GM18861 (cell line): ENCODE measurements at regions not wholly inside any gene's neighbourhood (a gene's known extent, or its start where the extent isn't known, plus 50 kb on each side); places are given as distances from the start of the nearest gene placed in this dataset.
"Not testable (repeated sequence)": the region's sequence is repeated elsewhere in the genome, so short reads cannot be mapped to it uniquely, and the experiment has no call there.

Source experiments
- ATAC-seq: cut with Tn5 transposase; IDR thresholded peaks from one replicate; pipeline ENCODE4 v1.9.1; 2021; ENCODE audit not compliant: unreplicated experiment

DNA sequence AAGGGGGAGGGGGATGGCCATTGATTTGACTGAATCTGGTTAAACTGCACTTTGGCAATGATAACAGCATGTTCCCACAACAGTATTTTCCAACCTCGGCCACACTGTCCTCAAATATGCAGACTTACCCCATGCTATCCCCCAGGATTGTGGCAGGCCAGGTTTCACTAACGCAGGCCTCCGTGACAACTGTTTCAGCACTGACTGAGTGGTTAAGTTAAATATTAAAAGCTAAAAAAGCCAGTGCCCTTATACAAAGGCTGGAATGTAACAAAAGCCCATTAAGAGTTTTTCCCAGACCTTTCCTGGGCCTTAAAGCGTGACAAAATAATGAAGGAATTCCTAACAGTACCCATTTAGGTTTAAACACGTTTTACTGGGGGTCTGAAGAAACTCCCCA lies 202.9 kb downstream of the USP25 start:
- no peak for ATAC-seq

- ATAC-seq: no peak
Observed at GRCh38 chr21:15935530-15935929, 205.7 kb downstream of the USP25 start.

- no peak for ATAC-seq
Observed at GRCh38 chr21:15943009-15943666, 213.4 kb downstream of the USP25 start.

- ATAC-seq: no peak
Observed at GRCh38 chr21:15947677-15948076, 217.9 kb downstream of the USP25 start.

GRCh38 chr21:15953551-15954116 lies 223.9 kb downstream of the USP25 start:
- no peak for ATAC-seq

DNA sequence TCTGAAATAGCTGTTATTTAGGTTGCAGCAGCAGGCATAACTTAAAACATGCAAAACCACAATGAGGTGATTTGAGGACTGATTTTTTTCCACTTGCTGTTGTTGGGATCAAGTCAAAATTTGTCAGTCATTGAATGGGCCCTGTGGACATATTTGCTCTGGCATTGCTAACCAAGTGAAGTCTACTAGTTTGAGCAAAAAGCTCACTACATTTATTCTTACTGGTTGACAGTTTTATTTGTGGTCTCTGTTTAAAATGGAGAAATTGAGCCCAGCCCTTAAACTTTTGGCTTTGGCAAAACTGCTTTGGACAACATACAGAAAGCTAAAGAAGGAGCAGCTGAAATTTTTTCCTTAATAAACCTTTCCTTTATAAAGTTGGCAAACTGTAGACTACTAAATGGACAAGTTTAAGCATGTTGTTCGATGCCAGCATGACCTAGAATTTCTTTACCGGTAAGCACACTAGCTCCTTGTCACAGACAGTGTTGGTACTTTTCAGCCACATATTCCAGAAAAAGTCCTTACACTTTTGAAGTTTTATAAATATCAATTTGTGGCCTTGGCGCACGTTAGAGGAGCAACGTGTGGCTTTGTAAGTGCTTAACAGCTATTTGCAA lies 234.6 kb downstream of the USP25 start:
- no peak for ATAC-seq

DNA sequence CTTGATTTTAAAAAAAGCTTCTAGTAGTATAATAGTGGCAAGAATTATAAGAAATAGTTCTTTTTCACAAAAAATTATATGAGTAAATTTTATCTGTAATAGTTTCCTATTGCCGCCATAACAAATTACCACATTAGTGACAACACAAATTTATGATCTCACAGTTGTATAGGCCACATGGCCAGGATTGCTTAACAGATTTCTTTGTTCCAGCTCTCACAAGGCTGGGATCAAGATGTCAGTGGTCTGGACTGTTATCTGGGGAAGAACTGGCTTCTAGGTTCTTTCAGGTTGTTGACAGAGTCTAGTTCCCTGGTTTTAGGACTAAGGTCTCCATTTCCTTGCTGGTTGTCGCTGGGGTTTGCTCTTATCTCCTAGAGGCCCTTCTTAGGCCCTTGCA lies 236.4 kb downstream of the USP25 start:
- no peak for ATAC-seq

GRCh38 chr21:15966651-15967050 lies 236.9 kb downstream of the USP25 start:
- ATAC-seq: no peak

DNA sequence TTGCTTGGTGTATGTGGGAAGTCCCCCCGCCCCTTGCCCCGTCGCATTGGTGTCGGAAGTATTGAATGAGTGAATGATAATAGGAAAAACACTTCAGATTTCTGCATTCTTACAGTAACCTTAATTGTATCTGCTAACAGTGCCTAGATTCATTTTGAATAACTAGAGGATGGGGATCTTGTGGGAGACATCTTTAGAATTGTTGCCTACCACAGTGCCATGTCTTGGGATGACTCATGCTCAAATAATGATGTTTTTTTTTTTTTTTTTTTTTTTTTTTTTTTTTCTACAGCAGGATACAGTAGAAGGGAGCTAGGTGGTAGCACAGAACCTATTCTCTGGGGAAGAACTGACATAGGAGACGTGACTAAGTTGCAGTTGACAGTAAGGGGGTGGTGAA lies 237.9 kb downstream of the USP25 start:
- no peak for ATAC-seq

GRCh38 chr21:15968776-15969310 lies 239.1 kb downstream of the USP25 start:
- ATAC-seq: no peak

GRCh38 chr21:15976807-15977206 lies 247.0 kb downstream of the USP25 start:
- no peak for ATAC-seq

DNA sequence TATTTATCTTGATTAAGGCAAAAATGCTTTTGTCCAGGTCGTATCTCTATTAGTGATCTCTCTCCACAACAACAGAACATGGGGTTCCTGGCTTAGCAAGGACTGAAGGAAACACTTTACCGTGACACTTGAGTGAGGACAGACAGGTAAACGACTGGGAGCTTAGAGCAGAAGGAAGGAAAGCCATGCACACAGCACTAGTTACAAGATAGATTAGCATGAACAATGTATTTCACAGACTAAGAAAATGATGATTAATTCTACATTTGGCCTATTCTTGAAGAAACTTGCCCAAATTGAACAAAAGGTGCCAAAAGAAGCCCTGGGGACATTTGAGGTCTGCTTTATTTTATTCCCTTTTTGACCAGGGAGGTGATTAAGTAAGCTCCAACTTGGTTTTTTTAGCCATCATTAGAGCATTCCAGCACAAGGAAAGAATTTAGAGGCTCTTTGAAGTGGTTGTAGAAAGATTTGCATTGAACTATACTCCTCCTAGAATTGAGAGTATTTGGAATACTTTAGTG lies 248.5 kb downstream of the USP25 start:
- no peak for ATAC-seq

- not testable (repeated sequence) for ATAC-seq
Observed at GRCh38 chr21:15979493-15979892, 249.7 kb downstream of the USP25 start.

DNA sequence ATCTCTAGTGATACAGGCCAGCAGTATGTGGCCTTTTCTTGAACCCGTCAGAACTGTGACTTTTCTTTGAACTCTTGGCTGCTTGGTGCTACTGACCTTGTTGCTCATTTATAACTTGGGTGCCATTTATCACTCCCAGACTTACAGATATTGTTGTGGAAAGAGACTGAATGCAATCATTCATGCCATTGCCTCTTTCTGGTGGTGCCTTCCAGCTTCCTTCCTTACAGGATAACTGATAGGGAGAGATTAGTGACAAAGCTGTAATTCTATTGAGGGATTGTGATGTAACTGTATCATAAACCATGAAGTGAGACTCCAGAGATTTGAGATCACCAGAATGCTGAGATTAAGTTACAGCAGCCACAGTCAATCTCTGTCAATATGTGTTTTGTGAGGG lies 256.5 kb downstream of the USP25 start:
- no peak for ATAC-seq

DNA sequence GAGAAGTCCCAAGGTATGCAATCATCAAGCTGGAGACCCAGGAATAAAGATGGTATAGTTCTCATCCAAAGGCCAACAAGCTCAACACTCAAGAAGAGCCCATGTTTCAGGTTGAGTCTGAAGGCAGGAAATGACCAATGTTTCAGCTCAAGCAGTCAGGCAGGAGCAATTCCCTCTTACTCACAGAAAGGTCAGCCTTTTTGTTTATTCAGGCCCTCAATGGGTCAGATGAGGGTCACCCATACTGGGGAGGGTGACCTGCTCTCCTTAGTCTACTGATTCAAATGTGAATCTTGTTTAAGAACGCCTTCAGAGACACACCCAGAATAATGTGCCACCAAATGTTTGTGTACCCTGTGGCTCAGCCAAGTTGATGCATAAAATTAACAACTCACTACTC lies 262.4 kb downstream of the USP25 start:
- no peak for ATAC-seq

DNA sequence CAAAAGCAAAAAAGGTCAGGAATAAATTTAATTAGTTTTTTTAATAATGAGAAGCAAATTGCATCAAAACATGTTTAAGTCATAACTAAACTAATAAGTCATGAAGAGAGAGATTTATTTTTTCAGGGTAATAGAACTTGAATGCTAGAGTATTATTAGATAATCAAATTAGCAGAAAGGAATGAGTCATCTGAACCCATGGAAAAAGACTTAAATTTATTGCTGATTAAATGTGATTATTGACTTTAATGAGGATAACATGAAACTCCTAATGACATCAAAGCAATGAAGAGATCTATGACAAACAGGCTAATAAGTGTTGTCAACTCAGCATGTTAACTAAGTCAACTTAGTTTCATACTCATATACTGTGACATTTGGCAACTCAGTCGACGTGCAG lies 264.2 kb downstream of the USP25 start:
- no peak for ATAC-seq

- no peak for ATAC-seq
Observed at GRCh38 chr21:15999741-16000140, 270.0 kb downstream of the USP25 start.

DNA sequence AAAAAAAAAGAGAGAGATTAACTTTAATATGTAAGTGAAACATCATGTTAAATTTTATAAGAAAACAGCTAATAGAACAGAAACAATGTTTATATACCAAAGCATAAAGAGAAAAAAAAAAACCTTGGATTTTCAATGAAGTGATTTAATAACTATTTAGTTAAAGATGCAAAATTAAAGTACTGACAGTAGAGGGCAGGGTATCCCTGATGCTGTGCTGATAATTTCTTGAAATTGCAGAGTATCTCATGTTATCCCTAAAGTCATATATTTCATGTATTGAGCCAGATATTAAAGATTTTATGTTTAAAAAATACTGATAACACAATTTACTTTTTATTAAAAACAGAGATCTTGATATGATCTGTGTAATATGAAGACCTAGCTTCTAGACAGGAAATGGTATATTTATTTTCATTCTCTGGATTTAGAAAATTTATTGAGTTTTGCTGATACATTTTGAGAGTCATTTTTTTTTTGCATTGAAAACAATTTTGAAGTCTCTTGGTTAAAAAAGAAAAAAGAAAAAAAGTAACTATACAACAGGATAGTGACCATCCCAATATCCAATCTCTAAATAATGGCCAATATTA lies 273.2 kb downstream of the USP25 start:
- no peak for ATAC-seq

- no peak for ATAC-seq
Observed at GRCh38 chr21:16004086-16004485, 274.3 kb downstream of the USP25 start.

DNA sequence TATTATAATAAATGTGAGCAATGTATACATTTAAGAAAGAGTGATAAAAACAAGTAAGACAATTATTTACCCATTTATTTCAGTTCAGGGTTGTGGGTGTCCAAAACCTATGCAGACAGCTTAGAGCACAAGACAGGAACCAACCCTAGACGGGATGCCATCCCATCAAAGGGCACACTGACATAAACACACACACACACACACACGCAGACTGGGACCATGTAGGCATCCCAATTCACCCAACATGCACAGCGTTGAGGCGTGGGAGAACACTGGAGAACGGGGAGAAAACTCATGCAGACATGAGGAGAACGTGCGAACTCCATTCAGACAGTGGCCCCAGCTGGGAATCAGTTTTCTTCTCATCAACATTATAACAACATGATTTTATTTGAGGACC lies 274.7 kb downstream of the USP25 start:
- ATAC-seq: no peak

- ATAC-seq: no peak
Observed at GRCh38 chr21:16005996-16006395, 276.2 kb downstream of the USP25 start.

DNA sequence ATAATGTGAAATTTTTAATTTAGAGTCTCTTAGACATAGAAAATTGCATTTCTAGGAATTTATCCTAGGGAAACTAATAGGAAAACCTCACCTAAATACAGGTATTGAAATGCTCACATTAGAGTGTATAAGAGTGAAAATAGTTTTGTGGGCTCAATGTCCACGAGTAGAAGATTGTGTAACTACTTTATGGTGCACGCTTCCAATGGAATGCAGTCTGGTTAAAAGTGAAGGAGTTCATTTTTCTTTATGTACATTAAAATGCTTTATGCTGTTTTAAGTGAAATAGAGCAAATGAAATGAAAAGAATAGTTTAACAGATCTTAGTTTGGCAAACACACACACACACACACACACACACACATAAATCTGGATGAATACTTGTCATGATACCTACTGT lies 278.2 kb downstream of the USP25 start:
- no peak for ATAC-seq
